ENCODE measurements at regions not wholly inside any gene's neighbourhood (a gene's known extent, or its start where the extent isn't known, plus 50 kb on each side); places are given as distances from the start of the nearest gene placed in this dataset.

DNA sequence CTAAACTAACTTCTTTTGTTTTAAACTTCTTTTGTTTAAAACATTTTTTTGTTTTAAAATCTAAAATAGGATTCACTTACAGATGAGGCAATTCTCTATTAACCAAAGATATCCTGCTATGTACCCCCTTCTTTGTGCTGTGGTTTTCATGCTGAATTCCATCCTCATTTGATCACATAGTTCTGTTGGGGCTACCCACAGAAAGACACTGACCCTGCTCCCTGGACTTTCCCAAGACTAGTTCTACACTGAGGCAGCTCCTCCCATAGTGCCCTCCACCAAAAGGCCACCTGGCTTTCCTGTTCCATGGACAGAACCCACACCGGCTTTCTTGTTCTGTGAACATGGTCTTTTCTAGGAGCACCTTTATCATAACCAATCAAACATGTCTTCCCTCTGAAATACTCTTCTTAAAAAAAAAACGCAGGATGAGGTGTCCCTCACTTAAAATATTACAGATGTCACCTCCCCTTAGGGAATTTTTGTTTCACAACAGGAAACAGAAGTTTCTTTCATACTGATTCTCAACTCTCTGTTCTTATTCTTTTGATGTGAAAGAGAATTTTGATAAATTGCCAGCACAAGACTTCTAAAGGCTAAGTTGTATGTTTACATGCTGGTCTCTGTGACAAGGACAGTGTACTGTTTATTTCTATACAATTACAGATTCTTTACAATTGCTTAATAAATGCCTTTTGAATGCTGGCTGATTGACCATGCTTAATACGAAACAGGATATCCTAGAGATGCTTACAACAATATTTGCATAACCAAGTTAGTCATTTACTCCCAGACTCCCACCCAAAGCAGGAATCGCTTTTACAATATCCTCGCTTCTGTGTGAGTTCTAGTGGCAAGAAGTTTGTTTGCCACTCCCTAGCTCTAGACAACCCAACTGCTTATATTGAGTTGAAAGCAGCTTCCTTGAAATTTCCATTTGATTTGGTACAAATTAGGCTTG is 300.4 kb downstream of the DTWD2 start:
- no peak for FAIRE-seq

DNA sequence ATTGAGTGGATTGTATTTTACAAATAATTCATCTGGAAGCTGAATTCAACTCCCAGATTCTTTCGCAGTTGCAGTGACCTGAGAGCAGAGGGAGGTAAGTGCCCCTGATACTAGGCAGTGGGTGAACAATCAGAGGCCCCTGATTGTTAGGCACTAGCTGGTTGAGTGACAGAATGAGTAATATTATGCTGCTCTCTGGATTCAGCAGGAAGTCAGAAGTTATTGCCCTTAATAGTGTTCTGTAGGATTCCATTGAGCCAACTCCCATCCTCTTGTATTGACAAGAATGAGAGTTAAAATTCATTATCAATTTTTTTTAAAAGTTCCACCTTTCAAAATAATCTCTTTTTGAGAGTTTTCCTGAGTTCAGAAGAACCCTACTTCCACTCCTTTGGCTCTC is 301.2 kb downstream of the DTWD2 start:
- FAIRE-seq: no peak

DNA sequence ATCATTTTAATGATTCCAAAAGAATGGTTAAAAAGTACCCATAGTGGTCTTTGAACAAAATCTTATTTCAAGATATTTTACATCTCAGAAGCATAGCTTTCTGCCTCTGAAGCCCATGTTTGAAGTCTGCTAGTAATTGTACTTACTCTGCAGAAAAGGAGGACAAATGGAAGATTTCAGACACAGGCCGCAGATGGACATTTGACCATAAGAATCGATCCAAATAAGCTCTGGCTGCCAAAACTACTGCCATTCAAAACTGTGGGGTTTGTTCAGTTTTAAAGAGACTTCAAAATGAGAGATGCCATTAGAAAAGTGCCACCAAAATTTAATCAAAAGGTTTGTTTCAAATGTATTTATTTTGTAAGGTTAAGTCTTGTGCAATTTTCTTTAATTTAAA is 306.7 kb downstream of the DTWD2 start:
- no peak for FAIRE-seq

DNA sequence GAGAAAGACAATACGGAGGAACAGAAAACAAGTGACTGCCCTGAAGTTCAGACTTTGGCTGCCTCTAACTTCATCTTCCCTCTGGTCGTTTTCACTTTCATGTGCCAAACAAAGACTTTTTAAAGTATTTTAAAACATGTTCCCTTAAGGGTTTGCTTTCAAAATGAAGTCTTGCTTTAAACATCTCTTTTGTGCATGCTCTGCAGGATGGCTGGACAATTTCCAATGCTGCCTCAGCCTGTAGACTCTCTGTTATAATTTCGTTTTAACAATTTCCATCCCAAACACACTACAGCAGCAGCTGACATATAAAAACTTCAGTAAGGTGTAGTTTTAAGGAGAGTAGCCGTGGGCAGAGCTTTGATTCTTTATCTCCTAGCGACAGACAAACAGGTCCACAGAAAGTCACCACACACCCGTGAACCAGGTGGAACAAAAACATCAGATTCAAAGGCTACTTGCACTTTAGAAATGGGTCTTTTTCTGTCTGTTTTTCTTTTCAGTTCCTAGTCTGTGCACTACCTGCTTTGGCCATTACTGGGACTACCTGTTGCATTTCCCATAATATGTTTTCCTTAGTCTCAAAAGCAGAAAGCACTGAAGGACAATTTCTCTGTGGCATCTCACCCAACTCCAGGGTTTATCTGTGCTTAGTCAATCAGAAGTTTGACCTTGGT is 308.9 kb downstream of the DTWD2 start:
- FAIRE-seq: no peak

DNA sequence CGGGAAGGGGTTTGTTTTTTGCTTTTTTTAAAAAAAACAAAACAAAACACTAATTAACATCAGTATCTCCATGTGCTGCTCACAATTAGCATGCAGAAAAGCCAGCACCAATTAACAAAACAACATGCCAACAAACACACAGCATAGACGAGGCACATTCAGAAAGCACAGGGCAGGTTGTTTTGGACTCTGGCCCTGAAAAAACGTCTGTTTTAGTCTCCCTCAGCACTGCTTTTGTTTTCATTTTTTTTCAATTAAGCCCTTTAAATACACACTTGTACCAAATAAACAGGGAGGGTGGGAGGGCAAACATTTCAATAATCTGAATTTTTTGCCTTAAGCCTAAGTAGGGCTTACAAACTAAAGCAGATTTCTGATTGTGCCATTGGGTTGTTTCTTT is 309.6 kb downstream of the DTWD2 start:
- FAIRE-seq: no peak

DNA sequence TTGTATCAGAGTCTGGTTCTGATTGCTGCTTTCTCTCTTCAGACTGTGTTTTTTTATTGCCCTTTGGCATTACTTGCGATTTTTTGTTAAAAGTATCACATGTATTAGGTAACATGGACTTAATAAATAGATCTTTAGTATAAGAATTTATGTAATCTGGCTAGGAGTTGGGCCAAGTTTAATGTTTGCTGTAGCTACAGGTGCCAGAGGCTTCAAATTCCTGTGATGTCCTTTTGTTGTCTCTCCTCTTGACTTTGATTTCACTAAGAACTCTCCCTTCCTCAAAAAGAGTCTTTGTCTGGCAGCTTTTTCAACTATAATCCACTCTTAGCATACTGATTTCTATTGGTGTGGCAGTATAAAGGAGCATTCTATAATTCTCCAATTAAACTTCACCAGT is 313.1 kb downstream of the DTWD2 start:
- FAIRE-seq: no peak

DNA sequence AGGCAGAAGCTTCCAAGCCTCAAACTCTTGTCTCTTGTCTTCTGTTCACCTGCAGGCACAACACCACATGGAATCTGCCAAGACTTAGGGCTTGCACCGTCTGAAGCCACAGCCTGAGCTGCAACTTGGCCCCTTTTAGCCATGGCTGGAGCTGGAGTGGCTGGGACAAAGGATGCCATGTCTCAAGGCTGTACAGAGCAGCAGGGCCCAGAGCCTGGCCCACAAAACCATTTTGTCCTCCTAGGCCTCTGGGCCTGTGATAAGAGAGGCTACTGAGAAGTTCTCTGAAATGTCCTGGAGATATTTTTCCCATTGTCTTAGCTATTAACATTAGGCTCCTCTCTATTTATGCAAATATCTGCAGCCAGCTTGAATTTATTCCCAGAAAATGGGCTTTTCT is 330.8 kb downstream of the DTWD2 start:
- FAIRE-seq: no peak

DNA sequence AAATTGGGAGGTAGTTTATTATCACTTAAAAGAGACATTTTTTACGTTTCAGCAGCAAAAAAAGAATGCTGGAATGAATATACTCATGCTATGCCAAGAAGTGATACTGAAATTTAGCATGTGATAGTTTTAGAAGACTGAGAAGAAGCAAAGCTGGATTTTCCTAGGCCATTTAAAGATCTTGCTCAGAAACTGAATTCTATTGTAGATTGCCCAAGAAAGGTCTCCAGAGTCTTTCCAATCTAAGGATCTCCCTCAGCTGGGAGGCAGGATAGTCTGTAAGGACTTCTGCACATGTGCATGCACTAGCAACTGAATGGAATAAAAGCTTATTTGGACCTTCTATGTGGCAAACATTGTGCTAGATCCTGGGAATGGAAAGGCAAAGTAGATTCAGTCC is 334.5 kb downstream of the DTWD2 start:
- no peak for FAIRE-seq

DNA sequence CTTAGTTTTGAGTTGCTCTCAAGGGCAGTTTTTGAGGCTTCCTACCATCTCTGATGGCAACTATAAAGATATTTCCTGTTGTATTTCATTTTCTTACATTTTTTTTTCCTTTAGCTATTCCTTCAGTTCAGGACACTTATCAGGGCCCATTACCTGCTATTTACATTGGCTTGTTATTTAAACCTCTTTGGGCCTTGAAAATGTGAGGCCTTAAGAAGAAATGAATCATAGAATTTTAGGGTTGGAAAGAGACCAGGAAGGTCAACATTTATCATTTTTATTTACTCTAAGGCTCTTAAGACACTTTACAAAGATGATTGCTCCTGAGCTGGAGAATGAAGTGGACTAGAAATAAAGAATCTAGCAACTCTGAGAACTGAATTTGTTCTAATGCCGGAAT is 335.2 kb downstream of the DTWD2 start:
- FAIRE-seq: no peak

DNA sequence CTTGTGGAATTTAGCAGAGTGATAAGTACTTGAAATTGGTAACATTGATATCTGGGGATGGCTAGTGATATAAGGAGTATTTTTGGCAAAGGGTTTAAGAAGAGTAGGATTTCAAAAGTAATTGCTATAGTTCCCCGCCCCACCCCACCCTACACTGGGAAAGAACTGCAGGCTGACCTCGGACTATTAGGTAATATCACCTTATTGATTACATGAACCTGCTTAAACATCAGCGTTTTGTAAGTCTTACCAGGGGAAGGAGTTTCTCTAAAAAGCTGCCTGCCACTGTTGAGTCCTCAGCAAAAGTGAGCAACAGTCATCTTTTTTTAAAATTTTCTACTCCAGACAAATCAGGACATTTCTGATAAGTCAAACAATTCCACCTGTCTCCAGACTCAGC is 337.3 kb downstream of the DTWD2 start:
- no peak for FAIRE-seq

DNA sequence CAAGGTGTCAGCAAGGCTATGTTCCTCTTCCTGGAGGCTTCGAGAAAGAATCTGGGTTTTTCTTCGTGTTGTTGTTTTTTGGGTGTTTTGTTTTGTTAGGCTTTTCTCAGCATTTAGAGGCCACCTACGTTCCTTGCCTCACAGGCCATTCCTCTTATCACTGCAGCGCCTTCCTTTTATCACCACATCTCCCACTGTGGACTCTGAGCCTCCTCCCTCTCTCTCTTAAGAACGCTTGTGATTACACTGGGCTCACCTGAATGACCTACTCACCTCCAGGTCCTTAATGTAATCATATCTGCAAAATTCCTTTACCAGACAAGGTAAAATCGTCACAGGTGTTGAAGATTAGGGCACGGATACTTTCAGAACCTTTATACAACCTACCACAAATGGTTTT is 340.8 kb downstream of the DTWD2 start:
- FAIRE-seq: no peak

DNA sequence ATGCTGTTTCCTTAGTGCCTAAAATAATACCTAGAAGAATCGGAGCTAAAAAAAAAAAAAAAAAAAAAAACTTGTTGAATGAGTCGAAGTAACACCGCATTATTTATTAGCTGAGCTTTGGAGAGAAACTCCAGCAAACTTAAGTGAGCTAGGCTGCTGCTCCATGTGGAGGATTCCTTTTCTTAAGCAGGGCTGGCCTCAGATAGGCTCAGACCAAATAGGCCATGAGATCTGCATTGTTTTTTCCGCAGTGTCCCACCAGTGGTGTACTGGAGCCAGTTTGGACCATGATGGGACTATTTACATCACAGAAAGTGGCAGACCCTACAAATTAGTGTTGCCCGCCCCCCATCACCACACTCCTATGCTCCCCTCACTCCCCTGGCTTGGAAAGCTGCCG is 341.4 kb downstream of the DTWD2 start:
- FAIRE-seq: no peak

DNA sequence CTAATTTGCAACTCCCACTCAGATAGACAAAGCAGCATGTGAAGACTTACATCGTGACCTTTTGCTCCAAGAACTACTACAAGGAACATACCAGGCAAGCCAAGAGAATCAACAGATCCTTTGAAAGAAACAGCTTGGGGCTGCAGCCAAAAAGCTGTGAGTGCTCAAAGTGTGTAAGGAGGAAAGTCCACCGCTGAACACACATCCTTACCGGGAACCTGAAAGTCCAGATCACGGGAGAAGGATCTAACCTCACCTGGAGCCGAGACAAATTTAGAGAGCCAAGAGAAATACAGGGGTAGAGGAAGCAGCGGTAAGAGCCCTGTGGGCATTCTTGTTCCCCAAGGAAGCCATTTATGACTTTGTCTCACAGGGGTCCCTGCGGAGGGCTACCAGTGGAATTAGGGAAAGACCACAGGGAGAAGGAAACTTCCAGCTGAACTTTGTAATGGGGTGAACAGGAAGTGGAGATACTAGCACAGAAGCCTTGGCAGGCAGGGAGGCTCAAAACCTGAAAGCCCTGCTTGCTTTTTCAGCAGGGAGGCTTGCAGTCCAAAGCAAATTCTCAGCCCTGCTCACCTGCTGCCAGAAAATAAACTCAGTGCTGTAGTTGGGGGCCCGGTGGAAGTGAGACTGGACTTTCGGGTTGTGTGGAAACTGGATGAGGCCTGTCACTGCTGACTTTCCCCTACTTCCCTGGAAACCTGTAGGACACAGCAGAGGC is 350.2 kb downstream of the DTWD2 start:
- no peak for FAIRE-seq

DNA sequence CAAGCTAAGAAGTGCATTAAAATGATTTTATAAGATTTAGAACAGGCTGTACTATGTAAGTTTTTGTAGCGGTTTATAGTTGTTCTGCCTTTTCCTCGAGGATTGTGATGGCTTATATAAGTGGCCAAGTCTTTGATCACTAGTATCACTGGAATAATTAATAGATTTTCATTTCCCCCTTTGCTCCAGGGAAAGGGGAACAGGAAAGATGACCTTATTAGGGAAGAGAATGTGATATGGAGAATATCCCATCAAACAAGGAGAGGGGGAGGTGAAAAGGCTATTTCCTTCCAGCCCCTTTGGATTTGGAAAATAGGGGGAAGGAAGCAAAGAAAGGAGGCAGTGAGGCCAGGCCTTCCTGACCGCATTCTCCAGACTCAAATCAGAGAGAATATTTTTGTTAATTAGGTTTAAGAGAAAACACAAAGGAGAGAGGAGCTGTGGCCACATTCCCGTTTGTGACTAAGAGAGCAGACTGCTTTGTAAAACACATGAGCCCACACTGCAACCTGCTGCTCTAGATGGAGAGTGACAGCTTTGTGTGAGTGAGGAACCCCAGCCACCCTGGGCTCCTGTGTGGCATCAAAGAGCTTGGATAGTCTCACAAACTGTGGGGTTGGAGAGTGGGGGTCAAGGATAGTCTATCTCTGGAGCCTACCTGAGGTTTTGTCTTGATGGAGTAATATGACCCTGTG is 359.5 kb downstream of the DTWD2 start:
- FAIRE-seq: no peak

DNA sequence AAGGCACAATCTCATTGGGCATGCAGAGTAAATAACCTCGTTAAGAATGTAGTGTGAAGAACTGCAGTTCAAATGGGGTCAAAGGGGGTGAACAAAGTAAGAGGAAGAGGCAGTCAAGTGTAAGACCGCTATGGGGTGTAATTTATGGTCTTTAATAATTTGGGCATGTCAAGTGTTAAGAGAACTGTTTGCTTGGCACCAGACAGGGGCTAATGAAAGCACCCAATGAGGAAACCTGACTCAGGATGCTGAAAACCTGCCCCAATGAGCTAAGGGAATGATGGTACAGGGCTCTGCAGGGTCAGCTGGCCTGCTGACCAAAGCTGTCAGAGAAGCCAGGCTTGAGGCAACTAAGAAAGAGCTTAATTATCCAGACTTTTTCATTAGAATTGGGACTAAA is 368.1 kb downstream of the DTWD2 start:
- no peak for FAIRE-seq

DNA sequence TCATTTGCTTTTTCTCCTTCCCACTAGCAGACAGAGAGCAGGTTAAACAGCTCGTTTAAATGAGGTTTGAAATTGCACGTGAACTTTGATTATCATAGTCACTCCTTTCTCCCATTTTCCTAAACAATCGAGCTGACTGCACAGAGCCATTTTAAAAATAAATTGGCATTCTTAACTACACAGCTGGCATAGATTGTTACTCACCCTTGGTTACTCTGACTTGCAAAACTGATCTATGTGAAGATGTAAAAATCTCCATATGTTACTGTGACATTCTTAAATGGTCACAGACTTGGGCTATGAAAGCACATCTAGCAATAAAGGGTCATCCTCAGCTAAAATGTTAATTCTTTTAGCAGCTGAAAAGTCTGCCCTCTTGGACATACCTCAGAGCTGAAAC is 368.5 kb downstream of the DTWD2 start:
- FAIRE-seq: no peak

DNA sequence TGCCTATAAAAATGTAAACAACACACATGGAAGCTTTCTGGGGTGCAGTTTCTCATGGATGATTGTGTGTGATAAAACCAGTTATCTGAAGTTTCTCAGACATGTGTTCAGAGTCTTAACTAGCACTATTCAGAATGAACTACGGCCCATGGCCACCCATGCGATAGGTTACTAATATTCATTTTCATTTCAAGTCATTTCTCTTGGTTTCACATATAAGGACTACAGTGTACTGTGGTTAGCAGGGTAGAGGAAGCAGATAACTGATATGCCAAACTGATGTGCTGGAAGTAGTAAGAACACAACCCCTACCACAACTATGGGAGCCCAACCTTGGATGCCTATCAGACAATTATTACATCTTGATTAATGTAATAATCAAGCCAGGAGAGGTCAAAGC is 372.1 kb downstream of the DTWD2 start:
- FAIRE-seq: no peak

DNA sequence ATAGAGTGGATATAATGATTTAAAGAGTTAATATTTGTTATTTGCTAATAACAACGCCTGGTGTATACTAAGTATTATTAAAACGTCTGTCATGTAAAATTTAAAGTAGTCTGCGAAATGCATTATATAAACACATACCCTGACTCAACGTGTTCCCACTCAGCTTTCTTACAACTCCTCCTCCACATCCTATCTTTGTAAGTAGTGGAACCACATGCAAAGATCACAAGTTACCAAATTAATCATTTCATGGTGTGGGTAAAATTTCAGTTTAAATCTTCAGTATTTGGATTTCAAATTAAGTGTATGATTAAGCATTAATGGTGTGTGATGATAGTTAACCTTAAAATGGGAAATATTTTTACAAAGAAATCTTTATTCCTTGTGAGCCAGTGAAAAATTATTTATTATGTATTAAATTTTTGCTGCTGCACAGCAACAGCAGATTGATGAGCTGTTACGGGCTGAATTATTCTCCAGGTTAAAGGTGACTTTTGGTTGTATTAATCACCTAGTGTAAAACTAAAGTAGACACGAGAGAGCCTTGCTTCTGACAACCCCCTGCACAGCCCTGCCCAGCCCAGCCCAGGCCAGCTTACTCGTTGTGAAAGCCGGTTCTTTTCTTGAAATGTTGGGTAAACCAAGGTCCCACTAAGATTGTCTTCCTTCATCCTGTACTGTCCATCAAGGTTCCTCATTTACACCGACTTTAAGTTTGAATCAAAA is 373.5 kb downstream of the DTWD2 start:
- no peak for FAIRE-seq

DNA sequence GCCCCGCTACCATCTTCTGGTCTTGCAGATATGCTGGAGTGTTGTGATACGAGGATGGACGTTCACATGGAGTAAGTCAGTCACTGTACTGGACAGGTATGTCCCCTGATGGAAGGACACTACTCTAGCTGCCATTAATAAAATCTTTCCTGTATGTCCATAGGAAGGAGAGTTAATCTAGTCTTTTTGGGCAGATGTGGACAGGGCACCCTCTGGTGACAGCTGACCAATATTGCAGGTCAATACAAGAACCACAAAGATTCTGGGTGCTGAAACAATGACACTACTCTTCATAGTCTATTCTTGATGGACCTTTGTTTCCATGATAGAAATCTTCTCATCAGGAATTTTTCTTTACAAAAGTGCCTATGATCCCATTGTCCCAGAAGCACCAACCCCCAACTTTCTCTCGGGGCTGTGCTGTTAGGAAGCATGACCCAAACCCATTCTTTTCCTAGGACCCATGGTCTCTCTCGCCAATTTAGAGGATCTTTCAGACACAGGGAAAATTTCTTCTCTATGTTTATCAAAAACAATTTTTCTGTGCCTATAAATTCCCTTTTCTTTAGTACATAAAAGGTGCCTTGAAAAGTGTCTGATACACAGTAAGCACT is 376.9 kb downstream of the DTWD2 start:
- FAIRE-seq: no peak

DNA sequence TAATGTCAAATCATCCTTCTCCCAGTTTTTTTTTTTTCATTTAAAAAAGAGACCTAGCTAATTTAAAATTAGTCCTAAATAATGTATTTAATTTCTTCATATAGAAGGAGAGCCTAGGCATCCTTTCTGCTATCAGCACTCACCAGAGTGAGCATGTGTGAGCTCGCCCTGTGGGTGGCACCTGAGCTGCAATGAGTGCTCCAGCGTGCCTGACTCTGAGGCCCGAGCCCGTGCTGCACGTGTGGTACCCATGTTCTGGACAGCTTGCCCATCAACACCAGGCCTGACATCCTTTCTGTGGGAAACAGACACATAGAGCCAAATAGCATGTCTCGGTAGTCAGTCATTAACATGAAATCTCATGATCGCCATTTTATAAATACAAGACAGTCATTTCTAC is 381.4 kb downstream of the DTWD2 start:
- FAIRE-seq: no peak

DNA sequence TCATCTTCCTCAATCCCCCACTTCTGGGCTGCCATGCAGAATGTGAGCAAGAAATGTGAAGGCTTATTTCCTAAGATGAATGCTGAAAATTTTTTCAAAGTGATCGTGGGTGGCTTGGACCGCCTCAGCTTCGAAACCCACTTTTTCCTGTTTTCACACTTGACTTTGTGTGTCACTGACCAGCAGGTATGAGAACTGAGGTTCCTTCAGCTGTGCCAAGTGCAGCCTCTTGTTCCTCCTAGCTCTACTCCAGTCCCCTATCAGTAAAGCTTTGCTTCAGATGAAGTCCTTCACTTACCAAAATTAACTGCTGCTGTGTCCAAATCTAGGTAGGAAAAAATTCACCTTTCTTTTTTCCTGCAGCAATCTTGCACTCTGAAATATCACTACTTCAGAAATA is 382.6 kb downstream of the DTWD2 start:
- no peak for FAIRE-seq

DNA sequence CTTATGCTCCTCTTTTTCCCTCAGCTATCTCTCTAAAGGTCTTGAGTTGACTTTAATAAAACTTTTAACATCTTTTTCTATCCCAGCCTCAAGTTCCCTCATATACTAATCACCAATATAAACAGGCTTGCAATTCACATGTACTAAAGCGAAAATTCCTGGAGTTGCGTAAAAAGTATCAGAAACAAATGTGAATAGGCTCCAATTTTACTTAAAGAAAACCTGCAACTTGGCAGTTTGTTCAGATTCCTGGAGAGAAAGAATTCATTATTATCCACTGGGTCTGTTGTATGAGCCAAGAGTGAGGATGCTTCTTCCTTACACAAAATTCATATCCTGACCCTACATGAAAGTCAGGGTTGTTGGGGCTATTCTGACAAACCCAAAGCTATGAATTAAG is 384.2 kb downstream of the DTWD2 start:
- no peak for FAIRE-seq
